GM13976 (cell line): ENCODE measurements at regions not wholly inside any gene's neighbourhood (a gene's known extent, or its start where the extent isn't known, plus 50 kb on each side); places are given as distances from the start of the nearest gene placed in this dataset.

Experiments
- DNase-seq: peaks from one replicate; pipeline ENCODE4 v3.0.0; 2012; ENCODE audit warnings: low spot score
- in situ Hi-C: fragments of 300-500 bp; cut with MboI; formaldehyde crosslinking; loops from one replicate; pipeline ENCODE4 v1.12.0; 2022; ENCODE audit warnings: low sequenced_read_pairs, mixed read lengths, inconsistent platforms; ENCODE audit not compliant: unreplicated experiment
- TF ChIP-seq, protein P1 (sequence below): IDR thresholded peaks from 2 replicates; pipeline ENCODE4 v1.5.1; 2012; ENCODE audit warnings: borderline replicate concordance, mild to moderate bottlenecking; ENCODE audit not compliant: insufficient read depth; ENCODE audit errors: extremely low read depth, missing control alignments, control extremely low read depth

DNA sequence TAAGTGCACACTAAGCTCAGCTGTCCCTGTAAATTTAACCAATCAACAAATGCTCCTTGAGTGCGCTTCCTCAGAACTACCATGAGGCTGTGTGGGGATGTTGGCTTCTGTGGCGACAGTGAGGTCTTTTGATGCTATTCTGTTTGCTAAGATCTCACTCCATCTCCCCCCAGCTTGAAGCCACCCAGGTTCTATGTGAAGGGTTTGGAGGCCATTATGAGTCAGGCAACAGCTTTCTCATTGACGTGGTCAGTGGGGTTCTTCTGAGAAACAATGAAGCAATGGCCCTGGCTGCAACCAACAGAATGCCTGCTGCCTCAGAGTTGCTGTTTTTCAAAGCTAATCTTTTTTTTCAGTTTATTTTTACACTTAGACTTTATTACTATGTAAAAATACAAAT, 205.5 kb downstream of the PTBP2 start:
- DNase-seq, result no peak
- in situ Hi-C loops, result no loop called here
- TF ChIP-seq, protein P1, sequence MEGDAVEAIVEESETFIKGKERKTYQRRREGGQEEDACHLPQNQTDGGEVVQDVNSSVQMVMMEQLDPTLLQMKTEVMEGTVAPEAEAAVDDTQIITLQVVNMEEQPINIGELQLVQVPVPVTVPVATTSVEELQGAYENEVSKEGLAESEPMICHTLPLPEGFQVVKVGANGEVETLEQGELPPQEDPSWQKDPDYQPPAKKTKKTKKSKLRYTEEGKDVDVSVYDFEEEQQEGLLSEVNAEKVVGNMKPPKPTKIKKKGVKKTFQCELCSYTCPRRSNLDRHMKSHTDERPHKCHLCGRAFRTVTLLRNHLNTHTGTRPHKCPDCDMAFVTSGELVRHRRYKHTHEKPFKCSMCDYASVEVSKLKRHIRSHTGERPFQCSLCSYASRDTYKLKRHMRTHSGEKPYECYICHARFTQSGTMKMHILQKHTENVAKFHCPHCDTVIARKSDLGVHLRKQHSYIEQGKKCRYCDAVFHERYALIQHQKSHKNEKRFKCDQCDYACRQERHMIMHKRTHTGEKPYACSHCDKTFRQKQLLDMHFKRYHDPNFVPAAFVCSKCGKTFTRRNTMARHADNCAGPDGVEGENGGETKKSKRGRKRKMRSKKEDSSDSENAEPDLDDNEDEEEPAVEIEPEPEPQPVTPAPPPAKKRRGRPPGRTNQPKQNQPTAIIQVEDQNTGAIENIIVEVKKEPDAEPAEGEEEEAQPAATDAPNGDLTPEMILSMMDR, result no peak

DNA sequence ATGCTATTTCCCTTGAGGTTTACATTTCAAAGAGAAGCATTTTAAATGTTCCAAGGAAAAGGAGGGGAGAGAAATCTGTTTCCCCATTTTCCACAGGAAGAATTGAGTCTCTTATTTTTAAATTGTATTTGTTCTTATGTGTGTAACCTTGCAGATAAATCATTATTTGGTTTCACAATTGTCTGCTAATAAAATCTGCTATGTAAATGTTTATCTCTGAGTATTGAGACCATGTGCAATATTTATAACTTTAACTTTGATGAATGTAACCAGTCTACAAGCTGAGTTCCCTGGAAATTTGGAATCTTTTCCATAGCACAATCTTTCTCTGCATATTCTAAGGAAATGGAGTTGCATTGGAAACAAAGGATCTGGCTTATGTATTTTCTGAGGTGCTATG, 209.6 kb downstream of the PTBP2 start:
- no peak for DNase-seq
- in situ Hi-C loops, result no loop called here
- TF ChIP-seq, protein P1, result no peak

DNA sequence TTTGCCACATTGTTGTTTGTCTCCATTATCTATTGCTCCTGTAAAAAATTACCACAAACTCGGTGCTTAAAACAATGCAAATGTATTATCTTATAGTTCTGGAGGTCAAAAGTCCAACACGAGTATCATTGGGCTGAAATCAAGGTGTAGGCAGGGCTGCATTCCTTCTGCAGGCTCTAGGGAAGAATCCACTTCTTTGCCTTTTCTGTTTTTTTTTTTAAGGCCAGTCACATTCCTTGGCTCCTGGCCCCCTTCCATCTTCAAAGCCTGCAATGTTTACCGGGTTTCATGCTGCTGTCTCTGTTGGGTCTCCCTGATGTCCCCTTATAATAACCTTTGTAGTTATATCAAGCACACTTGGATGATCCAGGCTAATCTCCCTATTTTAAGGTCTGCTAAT, 212.7 kb downstream of the PTBP2 start:
- no peak for DNase-seq
- in situ Hi-C loops, result no loop called here
- TF ChIP-seq, protein P1, result no peak

DNA sequence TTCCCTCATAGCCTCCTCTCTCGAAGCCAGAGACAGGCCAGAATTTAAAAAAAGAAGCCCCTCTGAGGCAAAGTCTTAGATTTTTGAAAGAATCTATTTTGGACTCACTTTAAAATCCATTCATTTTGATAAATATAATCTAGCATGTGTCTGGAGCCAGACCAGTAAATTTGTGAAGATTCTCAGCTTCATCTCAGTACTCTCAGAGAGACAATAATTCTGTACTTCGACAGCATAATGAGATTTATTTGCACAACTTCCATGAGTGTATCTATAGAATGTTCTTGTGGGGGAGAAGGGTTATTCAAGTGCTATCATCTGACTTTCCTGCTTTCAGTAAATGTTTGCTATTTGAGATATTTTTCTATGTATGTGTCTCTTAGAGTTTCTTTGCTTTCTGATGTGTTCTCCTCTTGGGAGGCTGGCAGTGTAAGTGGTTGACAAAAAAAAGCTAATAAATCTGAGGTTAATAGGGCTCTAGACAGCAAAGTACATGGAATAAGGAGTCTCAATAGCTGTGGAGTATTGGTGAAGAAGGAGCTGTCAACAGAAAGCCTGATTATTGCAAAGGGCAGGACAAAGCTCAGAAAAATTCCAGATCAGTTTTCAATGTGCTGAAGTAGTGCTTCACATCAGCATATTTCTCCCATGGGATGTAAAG, 223.0 kb downstream of the PTBP2 start:
- DNase-seq, result no peak
- in situ Hi-C loops, result no loop called here
- TF ChIP-seq, protein P1, result no peak

DNA sequence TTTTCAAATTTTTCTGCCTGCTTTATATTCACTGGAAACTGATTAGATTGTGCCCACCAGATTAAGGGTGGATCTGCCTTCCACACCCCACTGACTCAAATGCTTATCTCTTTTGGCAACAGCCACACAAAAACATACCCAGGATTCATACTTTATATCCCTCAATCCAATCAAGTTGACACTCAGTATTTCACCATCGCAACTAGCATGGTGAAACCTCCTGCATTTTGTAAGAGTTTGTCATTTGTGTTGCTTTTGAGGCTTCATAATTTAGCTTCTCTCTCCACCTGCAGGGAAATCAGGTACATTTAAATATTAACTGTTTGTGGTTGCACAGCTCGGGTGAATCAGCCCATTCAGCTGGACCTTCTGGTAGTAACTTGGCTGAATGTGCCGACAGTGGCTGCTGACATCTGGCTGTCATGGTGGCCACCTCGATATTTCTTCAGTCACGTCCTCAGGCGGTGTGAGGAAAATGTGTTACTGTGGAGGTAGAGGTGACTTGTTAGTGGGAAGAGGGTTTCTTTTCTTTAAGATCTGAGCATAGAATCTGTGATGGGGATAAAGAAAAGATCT, 224.0 kb downstream of the PTBP2 start:
- in situ Hi-C loops, result no loop called here
- no peak for DNase-seq
- TF ChIP-seq, protein P1, result no peak

DNA sequence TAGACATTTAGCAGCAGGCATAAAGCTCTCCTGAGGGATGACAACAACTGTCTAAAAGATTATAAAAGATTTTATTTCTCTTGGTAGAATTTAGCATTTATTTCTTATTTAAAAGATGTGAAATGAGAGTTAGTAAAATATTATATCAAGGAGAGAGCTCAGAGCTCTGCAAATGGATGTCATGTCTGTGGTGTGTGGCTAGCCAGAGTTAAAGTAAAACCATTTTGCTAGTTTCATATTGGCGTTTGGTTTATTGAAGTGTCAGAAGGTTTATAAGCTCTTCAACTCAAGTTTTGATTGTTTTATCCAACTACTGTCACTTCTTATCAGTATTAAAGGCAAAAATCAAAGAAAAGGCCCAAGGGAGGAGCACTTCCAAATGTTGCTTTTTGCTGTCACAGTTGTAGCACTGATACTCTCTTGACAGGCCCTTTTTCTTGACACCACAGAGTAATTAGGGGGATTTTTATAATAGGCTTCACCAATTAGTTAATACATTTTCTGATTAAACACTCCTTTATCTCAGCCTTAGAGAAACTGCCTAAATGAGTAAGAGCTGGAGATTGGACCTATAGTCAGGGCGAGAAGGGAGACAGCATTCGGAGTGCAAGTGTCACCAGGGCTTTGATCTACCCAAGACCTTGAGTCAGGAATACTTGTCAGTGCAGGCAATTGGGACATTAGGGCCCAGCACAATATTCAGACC, 233.9 kb downstream of the PTBP2 start:
- TF ChIP-seq, protein P1, result no peak
- in situ Hi-C loops, result no loop called here

More for the DNA sequence above, 233.9 kb downstream of the PTBP2 start:
- no peak for DNase-seq
